ENCODE measurements at regions not wholly inside any gene's neighbourhood (a gene's known extent, or its start where the extent isn't known, plus 50 kb on each side); places are given as distances from the start of the nearest gene placed in this dataset.

GRCh38 chr1:29906927-29907326 is 670.6 kb downstream of the PTPRU start:
- DNase-seq = no peak

- DNase-seq = peak in 1 of 2 donors; percentile 43
Measured at GRCh38 chr1:29903548-29904166, 667.3 kb downstream of the PTPRU start.

GRCh38 chr1:29901624-29902325 is 665.5 kb downstream of the PTPRU start:
- no peak for DNase-seq

GRCh38 chr1:29900712-29901111 is 664.4 kb downstream of the PTPRU start:
- DNase-seq = no peak

- DNase-seq = no peak
Measured at GRCh38 chr1:29900104-29900679, 663.9 kb downstream of the PTPRU start.

- DNase-seq = peak; percentile 62 to 71
Measured at GRCh38 chr1:29896791-29897714, 660.7 kb downstream of the PTPRU start.

GRCh38 chr1:29896300-29896699 is 660.0 kb downstream of the PTPRU start:
- no peak for DNase-seq

- no peak for DNase-seq
Measured at GRCh38 chr1:29895201-29895600, 658.9 kb downstream of the PTPRU start.

- no peak for DNase-seq
Measured at GRCh38 chr1:29894311-29894710, 658.0 kb downstream of the PTPRU start.

GRCh38 chr1:29893806-29894205 is 657.5 kb downstream of the PTPRU start:
- no peak for DNase-seq

GRCh38 chr1:29893046-29893723 is 656.9 kb downstream of the PTPRU start:
- no peak for DNase-seq

- DNase-seq = no peak
Measured at GRCh38 chr1:29892247-29892646, 655.9 kb downstream of the PTPRU start.

GRCh38 chr1:29890201-29890959 is 654.1 kb downstream of the PTPRU start:
- no peak for DNase-seq

- no peak for DNase-seq
Measured at GRCh38 chr1:29889776-29890175, 653.5 kb downstream of the PTPRU start.

- DNase-seq = no peak
Measured at GRCh38 chr1:29884740-29885139, 648.4 kb downstream of the PTPRU start.

GRCh38 chr1:29883986-29884385 is 647.7 kb downstream of the PTPRU start:
- no peak for DNase-seq

- no peak for DNase-seq
Measured at GRCh38 chr1:29883411-29883832, 647.1 kb downstream of the PTPRU start.

- DNase-seq = no peak
Measured at GRCh38 chr1:29880556-29880955, 644.2 kb downstream of the PTPRU start.

GRCh38 chr1:29879217-29879616 is 642.9 kb downstream of the PTPRU start:
- no peak for DNase-seq

GRCh38 chr1:29878501-29878900 is 642.2 kb downstream of the PTPRU start:
- DNase-seq = no peak

- no peak for DNase-seq
Measured at GRCh38 chr1:29876902-29877301, 640.6 kb downstream of the PTPRU start.

- no peak for DNase-seq
Measured at GRCh38 chr1:29876441-29876840, 640.1 kb downstream of the PTPRU start.

All from inflammatory macrophage treated with lipopolysaccharide for 1 hour (primary cell).